Right lobe of liver (tissue), 4 donors: ENCODE measurements at regions not wholly inside any gene's neighbourhood (a gene's known extent, or its start where the extent isn't known, plus 50 kb on each side); places are given as distances from the start of the nearest gene placed in this dataset.

Experiments
- POLR2A ChIP-seq: fragments of 450-650 bp; IDR thresholded peaks from one replicate; pipeline ENCODE4 v1.6.1; 2017; ENCODE audit warnings: antibody characterized with exemption, mild to moderate bottlenecking
- TF ChIP-seq, protein P1 (sequence below), 4 donors: fragments of 200-600 bp in 3 of 4; fragments of 450-650 bp in 1 of 4; IDR thresholded peaks; one replicate each; pipeline versions ENCODE4 v1.5.1 to v1.8.0; 2016 to 2022; ENCODE audit warnings: antibody characterized with exemption in 4 of 4, mild to moderate bottlenecking in 2 of 4
- donor health status: DM: no; HTN: no; CAD: no.
- donor health status: DM: no; HTN: no; CAD: no.
- donor health status: DM: no; HTN: yes; CAD: no.

DNA sequence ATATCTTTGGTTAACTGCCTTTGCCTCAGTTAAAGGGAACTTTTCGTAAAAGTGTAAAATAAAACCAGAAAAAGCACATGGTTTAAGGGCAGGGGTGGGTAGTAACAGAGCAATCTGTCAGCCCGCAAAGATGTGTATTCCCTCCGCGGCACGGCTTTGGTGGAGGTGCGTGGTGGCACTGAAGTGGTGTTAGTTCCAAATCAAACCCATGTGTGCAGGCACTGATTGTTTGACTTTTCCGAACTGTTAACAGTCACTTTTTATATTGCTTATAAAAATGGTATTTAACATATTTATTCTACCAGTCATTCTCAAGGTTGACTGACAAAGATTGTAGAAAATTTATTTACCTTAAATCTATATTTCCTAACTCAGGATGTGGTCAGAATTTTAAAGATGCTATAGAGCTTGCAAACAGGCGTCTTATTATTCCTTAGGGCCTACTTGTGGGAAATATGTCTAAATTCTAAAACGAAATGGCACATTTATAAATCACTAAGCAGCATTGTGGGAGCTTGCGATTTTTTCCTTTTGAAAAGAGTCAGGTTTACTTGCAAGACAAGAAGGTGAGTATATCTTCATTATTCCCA, 272.7 kb upstream of the PCDH18 start:
- TF ChIP-seq, protein P1, sequence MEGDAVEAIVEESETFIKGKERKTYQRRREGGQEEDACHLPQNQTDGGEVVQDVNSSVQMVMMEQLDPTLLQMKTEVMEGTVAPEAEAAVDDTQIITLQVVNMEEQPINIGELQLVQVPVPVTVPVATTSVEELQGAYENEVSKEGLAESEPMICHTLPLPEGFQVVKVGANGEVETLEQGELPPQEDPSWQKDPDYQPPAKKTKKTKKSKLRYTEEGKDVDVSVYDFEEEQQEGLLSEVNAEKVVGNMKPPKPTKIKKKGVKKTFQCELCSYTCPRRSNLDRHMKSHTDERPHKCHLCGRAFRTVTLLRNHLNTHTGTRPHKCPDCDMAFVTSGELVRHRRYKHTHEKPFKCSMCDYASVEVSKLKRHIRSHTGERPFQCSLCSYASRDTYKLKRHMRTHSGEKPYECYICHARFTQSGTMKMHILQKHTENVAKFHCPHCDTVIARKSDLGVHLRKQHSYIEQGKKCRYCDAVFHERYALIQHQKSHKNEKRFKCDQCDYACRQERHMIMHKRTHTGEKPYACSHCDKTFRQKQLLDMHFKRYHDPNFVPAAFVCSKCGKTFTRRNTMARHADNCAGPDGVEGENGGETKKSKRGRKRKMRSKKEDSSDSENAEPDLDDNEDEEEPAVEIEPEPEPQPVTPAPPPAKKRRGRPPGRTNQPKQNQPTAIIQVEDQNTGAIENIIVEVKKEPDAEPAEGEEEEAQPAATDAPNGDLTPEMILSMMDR (IDR thresholded peaks at IDR 0.05) = no peak
- TF ChIP-seq POLR2A = no peak
